SK-N-SH treated with all-trans-retinoic acid at 6 μM for 48 hours (cell line): ENCODE measurements at regions not wholly inside any gene's neighbourhood (a gene's known extent, or its start where the extent isn't known, plus 50 kb on each side); places are given as distances from the start of the nearest gene placed in this dataset.

ENCODE experiments used
- OSR1 ChIP-seq: fragments of 250-450 bp; sonication (Bioruptor Pico); IDR thresholded peaks from 2 replicates; pipeline ENCODE4 v1.8.0; 2022; ENCODE audit warnings: moderate library complexity, mild to moderate bottlenecking, inconsistent platforms
- PATZ1 ChIP-seq: fragments of 250-450 bp; sonication (Bioruptor Pico); IDR thresholded peaks from 2 replicates; pipeline ENCODE4 v1.8.0; 2020; ENCODE audit warnings: mild to moderate bottlenecking, moderate library complexity, borderline replicate concordance
- TOX ChIP-seq: fragments of 250-450 bp; sonication (Bioruptor Pico); IDR thresholded peaks from 2 replicates; pipeline ENCODE4 v1.8.0; 2021; ENCODE audit warnings: mild to moderate bottlenecking, moderate library complexity, borderline replicate concordance
- ZNF8 ChIP-seq: fragments of 450-650 bp; formaldehyde crosslinking; IDR thresholded peaks from 2 replicates; pipeline ENCODE4 v1.5.0; 2020; ENCODE audit warnings: mild to moderate bottlenecking, moderate library complexity

GRCh38 chr3:27643355-27643754 lies 78.8 kb downstream of the EOMES start:
- no peak for TF ChIP-seq PATZ1 (CRISPR knock-in tag)
- no peak for TF ChIP-seq OSR1 (CRISPR knock-in tag)
- no peak for TF ChIP-seq ZNF8 (CRISPR knock-in tag)
- TF ChIP-seq TOX (CRISPR knock-in tag): no peak
